ENCODE measurements at regions not wholly inside any gene's neighbourhood (a gene's known extent, or its start where the extent isn't known, plus 50 kb on each side); places are given as distances from the start of the nearest gene placed in this dataset.

DNA sequence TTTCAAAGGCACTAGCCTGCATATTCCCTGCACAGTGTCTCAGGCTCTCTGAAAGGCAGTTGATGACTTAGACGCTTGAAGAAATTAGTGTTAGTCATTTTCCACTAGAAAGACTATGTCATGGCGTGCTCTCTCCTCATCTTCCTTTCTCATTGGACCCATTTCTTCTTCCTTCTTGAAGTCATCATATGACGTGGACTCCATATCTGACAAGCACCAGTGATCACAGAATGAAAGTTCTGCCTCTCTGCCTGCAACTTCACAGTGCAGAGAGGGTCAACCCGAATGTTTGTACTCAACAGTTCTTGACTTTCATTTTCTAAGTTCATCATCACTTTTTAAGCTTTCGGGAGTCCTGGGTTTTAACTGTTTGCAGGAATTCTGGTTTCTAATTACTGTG lies 63.7 kb upstream of the CYRIA start:
- TF ChIP-seq, protein P1, sequence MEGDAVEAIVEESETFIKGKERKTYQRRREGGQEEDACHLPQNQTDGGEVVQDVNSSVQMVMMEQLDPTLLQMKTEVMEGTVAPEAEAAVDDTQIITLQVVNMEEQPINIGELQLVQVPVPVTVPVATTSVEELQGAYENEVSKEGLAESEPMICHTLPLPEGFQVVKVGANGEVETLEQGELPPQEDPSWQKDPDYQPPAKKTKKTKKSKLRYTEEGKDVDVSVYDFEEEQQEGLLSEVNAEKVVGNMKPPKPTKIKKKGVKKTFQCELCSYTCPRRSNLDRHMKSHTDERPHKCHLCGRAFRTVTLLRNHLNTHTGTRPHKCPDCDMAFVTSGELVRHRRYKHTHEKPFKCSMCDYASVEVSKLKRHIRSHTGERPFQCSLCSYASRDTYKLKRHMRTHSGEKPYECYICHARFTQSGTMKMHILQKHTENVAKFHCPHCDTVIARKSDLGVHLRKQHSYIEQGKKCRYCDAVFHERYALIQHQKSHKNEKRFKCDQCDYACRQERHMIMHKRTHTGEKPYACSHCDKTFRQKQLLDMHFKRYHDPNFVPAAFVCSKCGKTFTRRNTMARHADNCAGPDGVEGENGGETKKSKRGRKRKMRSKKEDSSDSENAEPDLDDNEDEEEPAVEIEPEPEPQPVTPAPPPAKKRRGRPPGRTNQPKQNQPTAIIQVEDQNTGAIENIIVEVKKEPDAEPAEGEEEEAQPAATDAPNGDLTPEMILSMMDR (IDR thresholded peaks at IDR 0.05), result no peak
- TF ChIP-seq POLR2AphosphoS5 (IDR thresholded peaks at IDR 0.05; ENCODE audit: low read depth, low read length), result no peak
- TF ChIP-seq MEF2A (IDR thresholded peaks at IDR 0.05; ENCODE audit: borderline replicate concordance, low read depth), result no peak
